CD14-positive monocyte (primary cell): ENCODE measurements at regions not wholly inside any gene's neighbourhood (a gene's known extent, or its start where the extent isn't known, plus 50 kb on each side); places are given as distances from the start of the nearest gene placed in this dataset.

Experiments used
- DNase-seq, 3 donors: peaks; one replicate each; pipeline ENCODE4 v3.0.0-alpha.2; 2011 to 2022
- H2AFZ ChIP-seq: 2 replicates; pipeline ENCODE4 v1.6.0; 2012; ENCODE audit warnings: mild to moderate bottlenecking, low read depth, low read length, inconsistent platforms; ENCODE audit not compliant: insufficient read depth, poor library complexity, severe bottlenecking
- H3K27ac ChIP-seq, 2 donors: 1 replicate in 1 of 2; 2 replicates in 1 of 2; pipeline ENCODE4 v1.5.1; 2012 to 2013; ENCODE audit warnings: low read length in 2 of 2, control low read depth in 1 of 2, inconsistent platforms in 1 of 2, low read depth in 1 of 2, mild to moderate bottlenecking in 1 of 2
- H3K27me3 ChIP-seq, 2 donors: one replicate each; pipeline versions ENCODE4 v1.6.0 to v1.6.1; 2011 to 2013; ENCODE audit warnings: low read length in 2 of 2; ENCODE audit not compliant: control insufficient read depth in 2 of 2, insufficient read depth in 2 of 2
- H3K36me3 ChIP-seq, 2 donors: replicated peaks in 1 of 2; 1 replicate in 1 of 2; 2 replicates in 1 of 2; pipeline versions ENCODE4 v1.5.1 to v1.6.1; 2012 to 2013; ENCODE audit warnings: low read length in 2 of 2, control low read depth in 1 of 2, inconsistent platforms in 1 of 2, mild to moderate bottlenecking in 1 of 2; ENCODE audit not compliant: insufficient read depth in 2 of 2, control insufficient read depth in 1 of 2
- H3K4me1 ChIP-seq, 2 donors: 1 replicate in 1 of 2; 2 replicates in 1 of 2; pipeline versions ENCODE4 v1.5.1 to v1.6.1; 2012 to 2013; ENCODE audit warnings: low read length in 2 of 2, control low read depth in 1 of 2, inconsistent platforms in 1 of 2, mild to moderate bottlenecking in 1 of 2, moderate library complexity in 1 of 2; ENCODE audit not compliant: insufficient read depth in 2 of 2, control insufficient read depth in 1 of 2
- H3K4me2 ChIP-seq: replicated peaks from 2 replicates; pipeline ENCODE3; 2012; ENCODE audit warnings: low read length, moderate library complexity, mild to moderate bottlenecking; ENCODE audit not compliant: poor library complexity, severe bottlenecking; ENCODE audit errors: extremely low read depth
- H3K4me3 ChIP-seq, 3 experiments: fragments of 200-600 bp in 1 of 3; sonication (generic) in 1 of 3; replicated peaks in 1 of 3; 1 replicate in 2 of 3; 2 replicates in 1 of 3; pipeline ENCODE4 v1.5.1; 2011 to 2013; ENCODE audit warnings: low read length in 3 of 3, mild to moderate bottlenecking in 3 of 3, control low read depth in 2 of 3, low read depth in 2 of 3, inconsistent platforms in 1 of 3, moderate library complexity in 1 of 3
- H3K79me2 ChIP-seq: 2 replicates; pipeline ENCODE4 v1.6.0; 2012; ENCODE audit warnings: mild to moderate bottlenecking, control low read depth, inconsistent platforms, low read length, moderate library complexity; ENCODE audit not compliant: insufficient read depth
- H3K9ac ChIP-seq: 2 replicates; pipeline ENCODE4 v1.6.0; 2017; ENCODE audit warnings: low read length, mild to moderate bottlenecking; ENCODE audit not compliant: insufficient read depth, poor library complexity, severe bottlenecking
- H3K9me3 ChIP-seq, 2 donors: replicated peaks in 1 of 2; 1 replicate in 1 of 2; 2 replicates in 1 of 2; pipeline versions ENCODE4 v1.5.1 to v1.6.1; 2012 to 2013; ENCODE audit warnings: low read length in 2 of 2, control low read depth in 1 of 2; ENCODE audit not compliant: control insufficient read depth in 1 of 2, insufficient read depth in 1 of 2
- H4K20me1 ChIP-seq: 2 replicates; pipeline ENCODE4 v1.6.0; 2012; ENCODE audit warnings: mild to moderate bottlenecking, low read length, control low read depth, moderate library complexity; ENCODE audit not compliant: insufficient read depth
- H3K27ac Mint-ChIP-seq, 7 donors: one replicate each; pipeline ENCODE4 v1.8.0; 2020; ENCODE audit warnings: mild to moderate bottlenecking in 7 of 7, mixed read lengths in 7 of 7, moderate library complexity in 6 of 7, inconsistent platforms in 2 of 7
- H3K27me3 Mint-ChIP-seq, 3 donors: one replicate each; pipeline ENCODE4 v1.8.0; 2021 to 2022; ENCODE audit warnings: low read depth in 3 of 3, mild to moderate bottlenecking in 3 of 3, mixed read lengths in 3 of 3, moderate library complexity in 3 of 3, inconsistent platforms in 1 of 3
- H3K36me3 Mint-ChIP-seq, 2 donors: one replicate each; pipeline ENCODE4 v1.8.0; 2020; ENCODE audit warnings: mixed read lengths in 2 of 2, inconsistent platforms in 1 of 2, mild to moderate bottlenecking in 1 of 2
- H3K4me1 Mint-ChIP-seq: one replicate; pipeline ENCODE4 v1.8.0; 2020; ENCODE audit warnings: mild to moderate bottlenecking, mixed read lengths
- H3K4me3 Mint-ChIP-seq, 2 donors: one replicate each; pipeline ENCODE4 v1.8.0; 2020; ENCODE audit warnings: mild to moderate bottlenecking in 2 of 2, mixed read lengths in 2 of 2, moderate library complexity in 1 of 2
- H3K9me3 Mint-ChIP-seq, 7 donors: one replicate each; pipeline ENCODE4 v1.8.0; 2020 to 2022; ENCODE audit warnings: mixed read lengths in 7 of 7, mild to moderate bottlenecking in 6 of 7, moderate library complexity in 6 of 7, inconsistent platforms in 2 of 7
- CTCF ChIP-seq: fragments of 200-600 bp; IDR thresholded peaks from one replicate; pipeline ENCODE4 v1.8.0; 2022; ENCODE audit warnings: antibody characterized with exemption, mild to moderate bottlenecking
- WGBS: methylation state at CpG from one replicate; pipeline ENCODE4 v1.1.5; 2013; ENCODE audit warnings: missing lambda C conversion rate; ENCODE audit not compliant: insufficient coverage; 5-methylcytosine and 5-hydroxymethylcytosine counted together
- intact Hi-C, 2 donors: fragments of 100-400 bp; cut with micrococcal nuclease; formaldehyde crosslinking; loops; one replicate each; pipeline versions ENCODE4 v1.15.0 to v1.15.1; 2023

- no peaks in the 10 kb centered on the region for H3K4me1 ChIP-seq
- Mint-ChIP-seq H3K4me1 (peaks cover 8% of the 10 kb centered on the region), H3K36me3 (peaks cover 0 to 6% of the 10 kb centered on the region in 2 donors), H3K4me3 (no peak overlapping the region), H3K27me3 (peaks cover 3 to 7% (median 4%) of the 10 kb centered on the region in 3 donors), H3K27ac (no peak overlapping the region), H3K9me3 (peaks cover 5 to 13% (median 8%) of the 10 kb centered on the region in 7 donors)
- H3K9me3 ChIP-seq, result peaks cover 0 to 6% of the 10 kb centered on the region in 2 donors
- H3K9ac ChIP-seq, result no peak overlapping the region
- no peaks in the 10 kb centered on the region for H3K36me3 ChIP-seq
- TF ChIP-seq CTCF, result no peak
- H2AFZ ChIP-seq, result no peak overlapping the region
- intact Hi-C loops, result no loop called here
- H4K20me1 ChIP-seq, result no peaks in the 10 kb centered on the region
- H3K4me2 ChIP-seq, result no peak overlapping the region
- no CpG with 5 or more reads among the region's 1 CpG for WGBS
- no peak overlapping the region for H3K27ac ChIP-seq
- H3K4me3 ChIP-seq, result no peak overlapping the region
- H3K27me3 ChIP-seq, result peaks cover 2 to 7% of the 10 kb centered on the region in 2 donors
- no peak for DNase-seq
- no peaks in the 10 kb centered on the region for H3K79me2 ChIP-seq
Measured at GRCh38 chr1:90346349-90346748, 351.4 kb downstream of the ZNF326 start.

- peaks cover 4 to 7% of the 10 kb centered on the region in 2 donors for H3K27me3 ChIP-seq
- no peak overlapping the region for H2AFZ ChIP-seq
- H3K9me3 Mint-ChIP-seq, result peaks cover 5 to 13% (median 8%) of the 10 kb centered on the region in 7 donors
- no peak for TF ChIP-seq CTCF
- H3K36me3 Mint-ChIP-seq, result peaks cover 0 to 6% of the 10 kb centered on the region in 2 donors
- 100% methylated on average over 1 of the region's 1 CpG for WGBS
- no peak overlapping the region for H3K4me3 ChIP-seq
- H3K27me3 Mint-ChIP-seq, result peaks cover 6 to 12% (median 6%) of the 10 kb centered on the region in 3 donors
- no peak overlapping the region for H3K27ac ChIP-seq
- no peaks in the 10 kb centered on the region for H3K79me2 ChIP-seq
- H3K4me1 ChIP-seq, result peaks cover 4 to 5% of the 10 kb centered on the region in 2 donors
- intact Hi-C loops, result no loop called here
- no peaks in the 10 kb centered on the region for H4K20me1 ChIP-seq
- no peaks in the 10 kb centered on the region for H3K36me3 ChIP-seq
- no peak overlapping the region for H3K4me2 ChIP-seq
- peaks cover 0 to 6% of the 10 kb centered on the region in 2 donors for H3K9me3 ChIP-seq
- no peak overlapping the region for H3K9ac ChIP-seq
- DNase-seq, result no peak
- H3K27ac Mint-ChIP-seq, result peak overlapping the region in 1 of 7 donors; percentile 47
- no peak overlapping the region for H3K4me3 Mint-ChIP-seq
- peaks cover 16% of the 10 kb centered on the region for H3K4me1 Mint-ChIP-seq
Measured at GRCh38 chr1:90344963-90345730, 350.2 kb downstream of the ZNF326 start.
